ENCODE measurements at regions not wholly inside any gene's neighbourhood (a gene's known extent, or its start where the extent isn't known, plus 50 kb on each side); places are given as distances from the start of the nearest gene placed in this dataset.
"Not testable (repeated sequence)": the region's sequence is repeated elsewhere in the genome, so short reads cannot be mapped to it uniquely, and the experiment has no call there.

- DNase-seq (ENCODE audit: low read depth in 2 of 2): no peak
Measured at GRCh38 chr9:32886021-32886420, 102.7 kb downstream of the TMEM215 start.

GRCh38 chr9:32894485-32894884, 106.9 kb downstream of the APTX start:
- DNase-seq (ENCODE audit: low read depth in 2 of 2): not testable (repeated sequence)

- DNase-seq (ENCODE audit: low read depth in 2 of 2): no peak
Measured at GRCh38 chr9:32899181-32899580, 102.2 kb downstream of the APTX start.

- no peak for DNase-seq (ENCODE audit: low read depth in 2 of 2)
Measured at GRCh38 chr9:32899761-32900160, 101.7 kb downstream of the APTX start.

- DNase-seq (ENCODE audit: low read depth in 2 of 2): no peak
Measured at GRCh38 chr9:32906213-32906612, 95.2 kb downstream of the APTX start.

GRCh38 chr9:32915802-32916201, 85.6 kb downstream of the APTX start:
- DNase-seq (ENCODE audit: low read depth in 2 of 2): no peak

- no peak for DNase-seq (ENCODE audit: low read depth in 2 of 2)
Measured at GRCh38 chr9:32918628-32919027, 82.8 kb downstream of the APTX start.
